ENCODE measurements at regions not wholly inside any gene's neighbourhood (a gene's known extent, or its start where the extent isn't known, plus 50 kb on each side); places are given as distances from the start of the nearest gene placed in this dataset.

GRCh38 chr9:32326146-32326545 is 58.3 kb upstream of the ACO1 start:
- DNase-seq (ENCODE audit: insufficient read length, low spot score) (no peak), FAIRE-seq (no peak)
- TF ChIP-seq CTCF (IDR thresholded peaks at IDR 0.05; ENCODE audit: insufficient read depth, missing control alignments): no peak

- no peak for TF ChIP-seq CTCF (IDR thresholded peaks at IDR 0.05; ENCODE audit: insufficient read depth, missing control alignments)
- DNase-seq (ENCODE audit: insufficient read length, low spot score) (no peak), FAIRE-seq (no peak)
Observed at GRCh38 chr9:32331240-32331639, 53.2 kb upstream of the ACO1 start.

- no peak for FAIRE-seq
Observed at GRCh38 chr9:32334112-32334511, 50.3 kb upstream of the ACO1 start.

More at GRCh38 chr9:32334112-32334511, 50.3 kb upstream of the ACO1 start:
- TF ChIP-seq CTCF (IDR thresholded peaks at IDR 0.05; ENCODE audit: insufficient read depth, missing control alignments): no peak
- DNase-seq (ENCODE audit: insufficient read length, low spot score): no peak

Data from D721Med (cell line).